GM18867 (cell line): ENCODE measurements at regions not wholly inside any gene's neighbourhood (a gene's known extent, or its start where the extent isn't known, plus 50 kb on each side); places are given as distances from the start of the nearest gene placed in this dataset.

Experiments used
- ATAC-seq: cut with Tn5 transposase; IDR thresholded peaks from one replicate; pipeline ENCODE4 v1.9.1; 2021; ENCODE audit warnings: mild to moderate bottlenecking, moderate library complexity; ENCODE audit not compliant: unreplicated experiment

- ATAC-seq: no peak
These were observed 343.1 kb downstream of the MZT1 start for GRCh38 chr13:72384186-72384823.

GRCh38 chr13:72383646-72384045 is 343.8 kb downstream of the MZT1 start:
- ATAC-seq: no peak

GRCh38 chr13:72379581-72379980 is 347.8 kb downstream of the MZT1 start:
- no peak for ATAC-seq

- ATAC-seq: no peak
These were observed 359.4 kb downstream of the MZT1 start for GRCh38 chr13:72368031-72368430.

GRCh38 chr13:72346716-72347115 is 380.7 kb downstream of the MZT1 start:
- no peak for ATAC-seq

- ATAC-seq: no peak
These were observed 385.1 kb downstream of the MZT1 start for GRCh38 chr13:72342364-72342763.

- no peak for ATAC-seq
These were observed 385.5 kb downstream of the MZT1 start for GRCh38 chr13:72341904-72342303.

- ATAC-seq: no peak
These were observed 409.9 kb downstream of the MZT1 start for GRCh38 chr13:72317346-72318109.

- ATAC-seq: no peak
These were observed 410.7 kb downstream of the MZT1 start for GRCh38 chr13:72316716-72317115.

GRCh38 chr13:72315312-72315711 is 412.1 kb downstream of the MZT1 start:
- ATAC-seq: no peak

GRCh38 chr13:72314210-72314609 is 413.2 kb downstream of the MZT1 start:
- ATAC-seq: no peak

GRCh38 chr13:72313546-72313945 is 413.9 kb downstream of the MZT1 start:
- no peak for ATAC-seq

- ATAC-seq: no peak
These were observed 423.3 kb downstream of the MZT1 start for GRCh38 chr13:72303941-72304746.

- no peak for ATAC-seq
These were observed 429.2 kb upstream of the DACH1 start for GRCh38 chr13:72296246-72296645.

GRCh38 chr13:72295153-72295552 is 428.1 kb upstream of the DACH1 start:
- ATAC-seq: no peak

- no peak for ATAC-seq
These were observed 426.2 kb upstream of the DACH1 start for GRCh38 chr13:72293206-72293605.

GRCh38 chr13:72290962-72291681 is 424.1 kb upstream of the DACH1 start:
- ATAC-seq: no peak

- ATAC-seq: no peak
These were observed 419.4 kb upstream of the DACH1 start for GRCh38 chr13:72286421-72286820.

GRCh38 chr13:72284791-72285190 is 417.8 kb upstream of the DACH1 start:
- no peak for ATAC-seq

GRCh38 chr13:72261732-72262131 is 394.7 kb upstream of the DACH1 start:
- ATAC-seq: no peak

GRCh38 chr13:72259528-72259927 is 392.5 kb upstream of the DACH1 start:
- no peak for ATAC-seq
